Panc1 (cell line): ENCODE measurements at regions not wholly inside any gene's neighbourhood (a gene's known extent, or its start where the extent isn't known, plus 50 kb on each side); places are given as distances from the start of the nearest gene placed in this dataset.

Experiments
- ATAC-seq: fragments of 200-7000 bp; cut with Tn5 transposase; 2 replicates; pipeline ENCODE4 v1.9.1; 2020; ENCODE audit warnings: mild to moderate bottlenecking, moderate library complexity
- BruUV-seq: library from RNA; stranded (reverse); fragments of 400-500 nt; replicated peaks from 2 replicates; lab custom pipeline; 2021; lab: Mats Ljungman, UMichigan
- CTCF ChIA-PET: fragments of 300-600 bp; sonication (Branson Sonifier 250); formaldehyde crosslinking; loops from one replicate; lab custom pipeline; 2022; ENCODE audit warnings: antibody characterized with exemption; lab: Charles Lee
- POLR2A ChIA-PET: fragments of 300-600 bp; sonication (Branson Sonifier 250); formaldehyde crosslinking; loops from one replicate; lab custom pipeline; 2022; ENCODE audit warnings: antibody characterized with exemption; lab: Charles Lee
- DNase-seq: peaks from one replicate; pipeline ENCODE4 v3.0.0-alpha.2; 2010; ENCODE audit warnings: low read depth, low spot score
- H3K27ac ChIP-seq: 2 replicates; pipeline ENCODE4 v1.5.1; 2011; ENCODE audit warnings: mild to moderate bottlenecking, low read length, inconsistent platforms
- H3K27me3 ChIP-seq: fragments of 200-500 bp; sonication (Bioruptor generic); 2 replicates; pipeline ENCODE4 v1.6.0; 2014; ENCODE audit warnings: low read length, inconsistent platforms; ENCODE audit not compliant: control insufficient read depth, insufficient read depth
- H3K36me3 ChIP-seq: fragments of 200-500 bp; sonication (Bioruptor generic); 2 replicates; pipeline ENCODE4 v1.5.1; 2014; ENCODE audit warnings: inconsistent platforms, mild to moderate bottlenecking, low read length, moderate library complexity; ENCODE audit not compliant: control insufficient read depth, insufficient read depth
- H3K4me1 ChIP-seq: 2 replicates; pipeline ENCODE4 v1.5.1; 2011; ENCODE audit warnings: inconsistent platforms, mild to moderate bottlenecking, low read length, moderate library complexity; ENCODE audit not compliant: control insufficient read depth, insufficient read depth
- H3K4me3 ChIP-seq, 2 experiments: 2 replicates each; pipeline ENCODE4 v1.5.1; 2011 to 2012; ENCODE audit warnings: low read depth in 2 of 2, low read length in 2 of 2, mild to moderate bottlenecking in 2 of 2, inconsistent platforms in 1 of 2, moderate library complexity in 1 of 2
- H3K9me3 ChIP-seq: fragments of 200-500 bp; sonication (Bioruptor generic); 2 replicates; pipeline ENCODE4 v1.5.1; 2014; ENCODE audit warnings: low read depth, mild to moderate bottlenecking, inconsistent platforms, low read length, moderate library complexity; ENCODE audit not compliant: control insufficient read depth, insufficient read depth
- CTCF ChIP-seq: fragments of 450-650 bp; IDR thresholded peaks from 2 replicates; pipeline ENCODE4 v1.5.1; 2017; ENCODE audit warnings: mild to moderate bottlenecking
- POLR2AphosphoS5 ChIP-seq: IDR thresholded peaks from 2 replicates; pipeline ENCODE4 v1.6.1; 2012; ENCODE audit warnings: mild to moderate bottlenecking, low read depth, low read length, moderate library complexity
- REST ChIP-seq, 2 experiments: IDR thresholded peaks; 2 replicates each; pipeline ENCODE4 v1.6.1; 2011 to 2012; ENCODE audit warnings: low read depth in 2 of 2, control low read depth in 1 of 2, low read length in 1 of 2, mild to moderate bottlenecking in 1 of 2, moderate library complexity in 1 of 2; ENCODE audit not compliant: insufficient read depth in 1 of 2
- SIN3A ChIP-seq: IDR thresholded peaks from 2 replicates; pipeline ENCODE4 v1.6.1; 2012; ENCODE audit warnings: low read depth, mild to moderate bottlenecking, low read length, moderate library complexity, borderline replicate concordance; ENCODE audit not compliant: insufficient read depth
- TCF7L2 ChIP-seq: IDR thresholded peaks from 2 replicates; pipeline ENCODE4 v1.6.1; 2011; ENCODE audit warnings: mild to moderate bottlenecking, low read depth, low read length, inconsistent platforms
- in situ Hi-C: cut with HindIII; loops from 2 replicates; pipeline ENCODE4 v1.10.0; 2016; ENCODE audit warnings: low sequenced_read_pairs, low pct_unique_long_range_greater_than_20kb
- intact Hi-C: fragments of 100-400 bp; cut with micrococcal nuclease; formaldehyde crosslinking; loops from one replicate; pipeline ENCODE4 v1.10.0; 2022; ENCODE audit not compliant: unreplicated experiment

- BruUV-seq, result no TSS peak
- TF ChIP-seq CTCF (no peak), REST (IDR thresholded peaks at IDR 0.05; ENCODE audit: insufficient read depth in 1 of 2, low read depth in 2 of 2, low read length in 1 of 2) (no peak), POLR2AphosphoS5 (no peak), SIN3A (no peak), TCF7L2 (no peak)
- intact Hi-C loops, result no loop called here
- DNase-seq (no peak), ATAC-seq (no peak)
- in situ Hi-C loops, result no loop called here
- ChIA-PET POLR2A (no interaction called here), CTCF (no interaction called here)
- Histone ChIP-seq H3K4me3 (no peak overlapping the region), H3K27ac (no peak overlapping the region), H3K36me3 (no peaks in the 10 kb centered on the region), H3K27me3 (no peaks in the 10 kb centered on the region; the same call in 1 of the 2 replicates), H3K4me1 (no peaks in the 10 kb centered on the region), H3K9me3 (no peaks in the 10 kb centered on the region)
Measured at GRCh38 chr5:8059337-8059736, 190.4 kb downstream of the MTRR start.

- CTCF ChIA-PET, result no interaction called here
- ATAC-seq (no peak), DNase-seq (no peak)
- H3K27ac ChIP-seq, result no peak overlapping the region
- no TSS peak for BruUV-seq
- in situ Hi-C loops (no loop called here), intact Hi-C loops (no loop called here)
- H3K4me3 ChIP-seq, result no peak overlapping the region
- H3K4me1 ChIP-seq, result no peaks in the 10 kb centered on the region
- no peaks in the 10 kb centered on the region for H3K27me3 ChIP-seq
- no peaks in the 10 kb centered on the region for H3K9me3 ChIP-seq
- POLR2A ChIA-PET, result no interaction called here
- no peak for TF ChIP-seq SIN3A
- no peak for TF ChIP-seq TCF7L2
- no peak for TF ChIP-seq CTCF
- no peak for TF ChIP-seq REST (IDR thresholded peaks at IDR 0.05; ENCODE audit: insufficient read depth in 1 of 2, low read depth in 2 of 2, low read length in 1 of 2)
- TF ChIP-seq POLR2AphosphoS5, result no peak
- no peaks in the 10 kb centered on the region for H3K36me3 ChIP-seq
Measured at GRCh38 chr5:8060235-8060952, 191.4 kb downstream of the MTRR start.
